Heart left ventricle (tissue), 13 donors: ENCODE measurements at regions not wholly inside any gene's neighbourhood (a gene's known extent, or its start where the extent isn't known, plus 50 kb on each side); places are given as distances from the start of the nearest gene placed in this dataset.

Source experiments
- CTCF ChIP-seq, 12 donors: fragments of 200-600 bp; sonication (generic) in 4 of 12; IDR thresholded peaks; one replicate each; pipeline versions ENCODE4 v1.5.0 to v1.8.0; 2018 to 2022; ENCODE audit warnings: antibody characterized with exemption in 12 of 12, mild to moderate bottlenecking in 5 of 12
- POLR2A ChIP-seq, 2 donors: fragments of 450-650 bp; IDR thresholded peaks; one replicate each; pipeline ENCODE4 v1.6.1; 2017; ENCODE audit warnings: antibody characterized with exemption in 2 of 2, mild to moderate bottlenecking in 2 of 2, moderate library complexity in 2 of 2
- donor health status: ischemic (EF 13 %, LVEDD 7.1; RV severe dilation, severe dysfunction).
- donor health status: DM: no; HTN: yes; CAD: no.
- donor health status: DM: no; HTN: no; CAD: no.
- donor health status: ischemic (EF 25% LVEDD 6.9; RV normal size, moderate dysfunction).
- donor health status: ischemic (EF 25% LVEDD 5.7; RV mildly dilated, moderate dysfunction).
- donor health status: ischemic (EF 35%, LVEDD 5.7; RV mildly dilated, moderate dysfunction).
- donor health status: nonischemic (EF 11% LVEDD 7.7; RV severe dilation, severe dysfunction).
- donor health status: DM: yes; HTN: yes; CAD: no.
- donor health status: PGD.
- donor health status: ischemic (EF 29% LVEDD 5.4; RV normal size, mild dysfunction).
- donor health status: nonischemic (EF 23%, LVEDD 6.1; RV moderate dilation, normal function).

GRCh38 chr12:24541193-24541871 lies 407.6 kb downstream of the BCAT1 start:
- TF ChIP-seq CTCF (IDR thresholded peaks at IDR 0.05): no peak
- no peak for TF ChIP-seq POLR2A (IDR thresholded peaks at IDR 0.05)
